Stimulated activated CD8-positive, alpha-beta memory T cell treated with anti-CD3 and anti-CD28 coated beads, Interleukin-15, amount 100 ng/mL, for 48 hours (primary cell): ENCODE measurements at regions not wholly inside any gene's neighbourhood (a gene's known extent, or its start where the extent isn't known, plus 50 kb on each side); places are given as distances from the start of the nearest gene placed in this dataset.

Source experiments
- DNase-seq, 2 donors: peaks; one replicate each; pipeline ENCODE4 v3.0.0-alpha.2; 2020; ENCODE audit warnings: low read depth in 2 of 2

GRCh38 chr4:140213749-140214148 is 59.8 kb upstream of the MAML3 start:
- DNase-seq, result no peak

- no peak for DNase-seq
Observed at GRCh38 chr4:140213116-140213515, 59.1 kb upstream of the MAML3 start.

GRCh38 chr4:140212646-140213045 is 58.7 kb upstream of the MAML3 start:
- no peak for DNase-seq

GRCh38 chr4:140212194-140212593 is 58.2 kb upstream of the MAML3 start:
- DNase-seq, result no peak

- DNase-seq, result no peak
Observed at GRCh38 chr4:140211693-140212092, 57.7 kb upstream of the MAML3 start.

- no peak for DNase-seq
Observed at GRCh38 chr4:140211161-140211560, 57.2 kb upstream of the MAML3 start.

GRCh38 chr4:140208921-140209320 is 54.9 kb upstream of the MAML3 start:
- no peak for DNase-seq
